K562 (cell line): ENCODE measurements at regions not wholly inside any gene's neighbourhood (a gene's known extent, or its start where the extent isn't known, plus 50 kb on each side); places are given as distances from the start of the nearest gene placed in this dataset.

Experiments used
- ATAC-seq: fragments of 200-7000 bp; cut with Tn5 transposase; 3 replicates; pipeline ENCODE4 v1.9.1; 2020; ENCODE audit warnings: moderate library complexity
- BruUV-seq: library from RNA; stranded (reverse); fragments of 400-500 nt; replicated peaks from 2 replicates; lab custom pipeline; 2021; lab: Mats Ljungman, UMichigan
- CTCF ChIA-PET: fragments of 300-600 bp; formaldehyde crosslinking; extraction: SDS; loops from one replicate; lab custom pipeline; 2021; ENCODE audit warnings: low intra/inter-chr PET ratio; lab: Yijun Ruan, JAX
- POLR2A ChIA-PET: fragments of 300-600, 350-650 bp; sonication (Branson Sonifier 250); formaldehyde crosslinking; extraction: SDS; loops from one replicate; lab custom pipeline; 2021; ENCODE audit warnings: antibody characterized with exemption, inconsistent platforms; lab: Yijun Ruan, JAX
- DNase-seq, 4 experiments: peaks; one replicate each; pipeline versions ENCODE4 v3.0.0 to v3.0.0-alpha.2; 2011 to 2018; ENCODE audit warnings: low spot score in 3 of 4, mixed read lengths in 3 of 4; ENCODE audit errors: extremely low read depth in 1 of 4
- FAIRE-seq: peaks from 2 replicates; lab custom pipeline; 2011; peaks lifted over from hg19 to GRCh38; lab: Jason Lieb, UNC
- H2AFZ ChIP-seq: 2 replicates; pipeline ENCODE4 v1.6.0; 2011; ENCODE audit warnings: low read depth, low read length, control low read depth, inconsistent platforms
- H3K27ac ChIP-seq: fragments of 200-600 bp; 3 replicates; pipeline ENCODE4 v1.8.0; 2011; ENCODE audit warnings: low read depth, mild to moderate bottlenecking, control low read depth, inconsistent platforms, low read length, moderate library complexity, mixed read lengths; ENCODE audit errors: extremely low read depth
- H3K27me3 ChIP-seq, 2 experiments: fragments of 300-600 bp in 1 of 2; 2 replicates in 1 of 2; 3 replicates in 1 of 2; pipeline versions ENCODE4 v1.6.0 to v1.8.0; 2011; ENCODE audit warnings: inconsistent platforms in 2 of 2, low read length in 2 of 2, mild to moderate bottlenecking in 1 of 2, mixed read lengths in 1 of 2, moderate library complexity in 1 of 2; ENCODE audit not compliant: control insufficient read depth in 2 of 2, insufficient read depth in 2 of 2
- H3K36me3 ChIP-seq: fragments of 300-600 bp; 3 replicates; pipeline ENCODE4 v1.8.0; 2011; ENCODE audit warnings: mild to moderate bottlenecking, low read length, inconsistent platforms; ENCODE audit not compliant: control insufficient read depth, insufficient read depth
- H3K4me1 ChIP-seq, 2 experiments: fragments of 200-600 bp in 1 of 2; replicated peaks in 1 of 2; 2 replicates in 1 of 2; 3 replicates in 1 of 2; pipeline versions ENCODE4 v1.5.1 to v1.8.0; 2011; ENCODE audit warnings: inconsistent platforms in 2 of 2, low read length in 2 of 2, mild to moderate bottlenecking in 1 of 2, mixed read lengths in 1 of 2, moderate library complexity in 1 of 2; ENCODE audit not compliant: control insufficient read depth in 2 of 2, insufficient read depth in 2 of 2
- H3K4me2 ChIP-seq: 2 replicates; pipeline ENCODE4 v1.6.1; 2011; ENCODE audit warnings: low read length, control low read depth, inconsistent platforms, mixed read lengths; ENCODE audit not compliant: insufficient read depth
- H3K4me3 ChIP-seq: fragments of 200-600 bp; sonication (generic), shearing (Covaris generic); 2 replicates; pipeline ENCODE4 v1.5.1; 2016; ENCODE audit warnings: control low read depth, inconsistent platforms
- H3K79me2 ChIP-seq: fragments of 200-600 bp; 3 replicates; pipeline ENCODE4 v1.8.0; 2011; ENCODE audit warnings: low read length, inconsistent platforms; ENCODE audit not compliant: control insufficient read depth, insufficient read depth
- H3K9ac ChIP-seq, 2 experiments: 2 replicates each; pipeline versions ENCODE4 v1.6.0 to v1.6.1; 2011; ENCODE audit warnings: low read depth in 2 of 2, low read length in 2 of 2, control low read depth in 1 of 2, inconsistent platforms in 1 of 2, mild to moderate bottlenecking in 1 of 2, mixed read lengths in 1 of 2; ENCODE audit not compliant: insufficient read depth in 1 of 2
- H3K9me1 ChIP-seq: one replicate; pipeline ENCODE4 v1.6.0; 2011; ENCODE audit warnings: inconsistent platforms, mild to moderate bottlenecking, low read length, moderate library complexity; ENCODE audit not compliant: control insufficient read depth, insufficient read depth
- H3K9me3 ChIP-seq: replicated peaks from 2 replicates; pipeline ENCODE4 v1.5.1; 2011; ENCODE audit warnings: low read depth, low read length, inconsistent platforms; ENCODE audit not compliant: control insufficient read depth, insufficient read depth
- H4K20me1 ChIP-seq: replicated peaks from 2 replicates; pipeline ENCODE4 v1.6.1; 2011; ENCODE audit warnings: low read length, inconsistent platforms, mixed read lengths; ENCODE audit not compliant: control insufficient read depth, insufficient read depth
- CBX5 ChIP-seq: IDR thresholded peaks from 2 replicates; pipeline ENCODE4 v1.6.1; 2014; ENCODE audit warnings: low read depth, borderline replicate concordance
- ETS2 ChIP-seq: IDR thresholded peaks from 2 replicates; pipeline ENCODE4 v1.6.1; 2016; ENCODE audit warnings: borderline replicate concordance, missing genetic modification characterization, mild to moderate bottlenecking, moderate library complexity, missing compliant biosample characterization; ENCODE audit not compliant: poor library complexity, severe bottlenecking
- ETV5 ChIP-seq: sonication (generic); formaldehyde crosslinking; IDR thresholded peaks from 2 replicates; pipeline ENCODE4 v1.4.0; 2020; ENCODE audit warnings: low read depth, mild to moderate bottlenecking, missing genetic modification reagents
- HNRNPH1 ChIP-seq: fragments of 200-400 bp; formaldehyde crosslinking; optimal IDR thresholded peaks from 2 replicates; pipeline ENCODE3; 2017; ENCODE audit warnings: low read depth, mild to moderate bottlenecking, low read length, moderate library complexity
- JUN ChIP-seq, 2 experiments: sonication (generic) in 1 of 2; formaldehyde crosslinking in 1 of 2; IDR thresholded peaks; 2 replicates each; pipeline versions ENCODE4 v1.6.1 to v1.8.0; 2012 to 2022; ENCODE audit warnings: borderline replicate concordance in 2 of 2, mild to moderate bottlenecking in 2 of 2, improper control_type of control experiment in 1 of 2, low read depth in 1 of 2, low read length in 1 of 2, missing genetic modification reagents in 1 of 2
- MNT ChIP-seq, 2 experiments: fragments of 450-650 bp; conservative IDR thresholded peaks; 2 replicates each; pipeline ENCODE4 v1.6.1; 2017; ENCODE audit warnings: mild to moderate bottlenecking in 2 of 2, moderate library complexity in 2 of 2
- NELFE ChIP-seq: IDR thresholded peaks from 2 replicates; pipeline ENCODE4 v1.6.1; 2011; ENCODE audit warnings: mild to moderate bottlenecking; ENCODE audit not compliant: insufficient read depth, insufficient read length
- POLR2AphosphoS2 ChIP-seq: IDR thresholded peaks from 2 replicates; pipeline ENCODE4 v1.6.1; 2012; ENCODE audit warnings: low read length, improper control_type of control experiment
- TAF7 ChIP-seq: fragments of 450-650 bp; IDR thresholded peaks from 2 replicates; pipeline ENCODE4 v1.6.1; 2016; ENCODE audit warnings: missing genetic modification characterization, missing compliant biosample characterization
- ZNF609 ChIP-seq: sonication (generic); formaldehyde crosslinking; IDR thresholded peaks from 2 replicates; pipeline ENCODE4 v1.8.1; 2023; ENCODE audit warnings: missing genetic modification reagents, mild to moderate bottlenecking, borderline replicate concordance
- ZNF780A ChIP-seq: fragments of 250-450 bp; sonication (Bioruptor Pico); IDR thresholded peaks from 2 replicates; pipeline ENCODE4 v1.5.0; 2021; ENCODE audit warnings: mild to moderate bottlenecking
- WGBS: fragments of 100-300 bp; shearing (Covaris generic); methylation state at CpG from one replicate; pipeline ENCODE4 v1.1.6; 2016; ENCODE audit warnings: low coverage, mixed read lengths; ENCODE audit not compliant: insufficient coverage; ENCODE audit errors: missing lambda C conversion rate; 5-methylcytosine and 5-hydroxymethylcytosine counted together
- in situ Hi-C: fragments of 300-500 bp; cut with MboI; formaldehyde crosslinking; loops from 4 replicates; pipeline ENCODE4 v1.15.0; 2018; ENCODE audit warnings: inconsistent platforms, mixed read lengths
- intact Hi-C: fragments of 100-400 bp; cut with micrococcal nuclease; formaldehyde crosslinking; loops from 2 replicates; pipeline ENCODE4 v1.14.2; 2022
- TF ChIP-seq, protein P1 (sequence below), 3 experiments: IDR thresholded peaks in 2 of 3; conservative IDR thresholded peaks in 1 of 3; 2 replicates each; pipeline ENCODE4 v1.5.1; 2011 to 2012; ENCODE audit warnings: low read length in 3 of 3, mild to moderate bottlenecking in 3 of 3, control low read depth in 2 of 3, improper control_type of control experiment in 1 of 3, inconsistent platforms in 1 of 3, low read depth in 1 of 3, mixed read lengths in 1 of 3, moderate library complexity in 1 of 3; ENCODE audit not compliant: insufficient read depth in 2 of 3

GRCh38 chr20:56954797-56955196 lies 311.6 kb downstream of the BMP7 start:
- in situ Hi-C loops: no loop called here
- Histone ChIP-seq H3K27ac (no peak overlapping the region), H2AFZ (no peak overlapping the region), H3K27me3 (peaks cover 34 to 58% of the 10 kb centered on the region in 2 experiments), H3K4me3 (no peak overlapping the region), H3K4me2 (no peak overlapping the region), H3K79me2 (no peaks in the 10 kb centered on the region), H3K9ac (no peak overlapping the region), H3K4me1 (no peaks in the 10 kb centered on the region), H3K9me3 (no peaks in the 10 kb centered on the region), H3K9me1 (no peaks in the 10 kb centered on the region), H4K20me1 (no peaks in the 10 kb centered on the region), H3K36me3 (no peaks in the 10 kb centered on the region)
- POLR2A ChIA-PET: interaction anchor here (0.7 kb wide), 1 partner anchor 11 kb away, joined by 4 read pairs; no protein-coding TSS in a partner anchor
- CTCF ChIA-PET: no interaction called here
- no peak for TF ChIP-seq ETS2 (tag)
- TF ChIP-seq ETV5: no peak
- TF ChIP-seq POLR2AphosphoS2: no peak
- no peak for TF ChIP-seq MNT (conservative IDR thresholded peaks at IDR 0.05)
- TF ChIP-seq ZNF609: no peak
- TF ChIP-seq, protein P1, sequence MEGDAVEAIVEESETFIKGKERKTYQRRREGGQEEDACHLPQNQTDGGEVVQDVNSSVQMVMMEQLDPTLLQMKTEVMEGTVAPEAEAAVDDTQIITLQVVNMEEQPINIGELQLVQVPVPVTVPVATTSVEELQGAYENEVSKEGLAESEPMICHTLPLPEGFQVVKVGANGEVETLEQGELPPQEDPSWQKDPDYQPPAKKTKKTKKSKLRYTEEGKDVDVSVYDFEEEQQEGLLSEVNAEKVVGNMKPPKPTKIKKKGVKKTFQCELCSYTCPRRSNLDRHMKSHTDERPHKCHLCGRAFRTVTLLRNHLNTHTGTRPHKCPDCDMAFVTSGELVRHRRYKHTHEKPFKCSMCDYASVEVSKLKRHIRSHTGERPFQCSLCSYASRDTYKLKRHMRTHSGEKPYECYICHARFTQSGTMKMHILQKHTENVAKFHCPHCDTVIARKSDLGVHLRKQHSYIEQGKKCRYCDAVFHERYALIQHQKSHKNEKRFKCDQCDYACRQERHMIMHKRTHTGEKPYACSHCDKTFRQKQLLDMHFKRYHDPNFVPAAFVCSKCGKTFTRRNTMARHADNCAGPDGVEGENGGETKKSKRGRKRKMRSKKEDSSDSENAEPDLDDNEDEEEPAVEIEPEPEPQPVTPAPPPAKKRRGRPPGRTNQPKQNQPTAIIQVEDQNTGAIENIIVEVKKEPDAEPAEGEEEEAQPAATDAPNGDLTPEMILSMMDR (IDR thresholded peaks at IDR 0.05 in 2 of 3, conservative IDR thresholded peaks at IDR 0.05 in 1 of 3; ENCODE audit: insufficient read depth in 2 of 3, low read depth in 1 of 3, low read length in 3 of 3): no peak
- no peak for TF ChIP-seq TAF7 (tag)
- no peak for TF ChIP-seq NELFE
- TF ChIP-seq HNRNPH1: no peak
- TF ChIP-seq CBX5: no peak
- TF ChIP-seq JUN (IDR thresholded peaks at IDR 0.05; ENCODE audit: borderline replicate concordance, low read depth, low read length): no peak
- no peak for TF ChIP-seq JUN (CRISPR knock-in tag; IDR thresholded peaks at IDR 0.05; ENCODE audit: borderline replicate concordance)
- TF ChIP-seq ZNF780A (CRISPR knock-in tag): no peak
- ATAC-seq (no peak), DNase-seq (no peak), FAIRE-seq (no peak)
- BruUV-seq: no TSS peak
- intact Hi-C loops: no loop called here
- 0% methylated on average over 12 of the region's 15 CpGs for WGBS
